ENCODE measurements at regions not wholly inside any gene's neighbourhood (a gene's known extent, or its start where the extent isn't known, plus 50 kb on each side); places are given as distances from the start of the nearest gene placed in this dataset.

DNA sequence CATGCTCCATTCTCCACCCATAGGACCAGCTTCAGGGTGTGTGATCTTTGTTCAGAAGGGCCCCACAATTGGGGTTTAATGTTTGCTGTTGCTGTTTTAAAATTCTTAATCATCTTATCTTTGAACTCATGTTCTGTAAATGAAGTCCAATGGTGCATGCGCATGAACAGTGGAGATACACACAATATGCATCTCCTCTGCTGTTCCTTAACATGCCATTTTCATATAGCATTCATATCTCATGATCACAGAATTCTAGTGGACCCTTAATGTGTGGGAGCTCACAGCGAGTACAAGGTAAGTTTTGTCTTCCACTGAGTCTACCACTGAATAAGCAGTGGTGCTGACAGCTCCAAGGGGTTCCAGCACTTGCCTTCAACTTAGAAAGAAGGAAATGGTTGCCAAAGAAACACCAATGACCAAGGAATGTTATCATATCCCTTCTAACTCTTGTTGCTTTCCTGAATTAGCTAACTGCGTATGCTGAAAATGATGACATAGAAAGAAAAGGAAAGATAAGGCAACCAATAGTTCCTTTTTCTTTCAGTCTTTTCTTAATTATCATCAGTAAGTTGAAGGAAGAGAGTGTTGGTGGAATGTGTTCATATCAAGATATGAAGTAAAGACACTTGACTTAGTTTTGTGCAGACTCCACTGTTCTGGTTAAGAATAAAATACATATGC lies 149.3 kb upstream of the FOXN2 start:
- DNase-seq (ENCODE audit: low read depth): no peak
- H3K4me3 ChIP-seq (ENCODE audit: low read depth, low read length): no peak overlapping the region
- TF ChIP-seq, protein P1, sequence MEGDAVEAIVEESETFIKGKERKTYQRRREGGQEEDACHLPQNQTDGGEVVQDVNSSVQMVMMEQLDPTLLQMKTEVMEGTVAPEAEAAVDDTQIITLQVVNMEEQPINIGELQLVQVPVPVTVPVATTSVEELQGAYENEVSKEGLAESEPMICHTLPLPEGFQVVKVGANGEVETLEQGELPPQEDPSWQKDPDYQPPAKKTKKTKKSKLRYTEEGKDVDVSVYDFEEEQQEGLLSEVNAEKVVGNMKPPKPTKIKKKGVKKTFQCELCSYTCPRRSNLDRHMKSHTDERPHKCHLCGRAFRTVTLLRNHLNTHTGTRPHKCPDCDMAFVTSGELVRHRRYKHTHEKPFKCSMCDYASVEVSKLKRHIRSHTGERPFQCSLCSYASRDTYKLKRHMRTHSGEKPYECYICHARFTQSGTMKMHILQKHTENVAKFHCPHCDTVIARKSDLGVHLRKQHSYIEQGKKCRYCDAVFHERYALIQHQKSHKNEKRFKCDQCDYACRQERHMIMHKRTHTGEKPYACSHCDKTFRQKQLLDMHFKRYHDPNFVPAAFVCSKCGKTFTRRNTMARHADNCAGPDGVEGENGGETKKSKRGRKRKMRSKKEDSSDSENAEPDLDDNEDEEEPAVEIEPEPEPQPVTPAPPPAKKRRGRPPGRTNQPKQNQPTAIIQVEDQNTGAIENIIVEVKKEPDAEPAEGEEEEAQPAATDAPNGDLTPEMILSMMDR (conservative IDR thresholded peaks at IDR 0.05; ENCODE audit: low read depth, low read length): no peak

DNA sequence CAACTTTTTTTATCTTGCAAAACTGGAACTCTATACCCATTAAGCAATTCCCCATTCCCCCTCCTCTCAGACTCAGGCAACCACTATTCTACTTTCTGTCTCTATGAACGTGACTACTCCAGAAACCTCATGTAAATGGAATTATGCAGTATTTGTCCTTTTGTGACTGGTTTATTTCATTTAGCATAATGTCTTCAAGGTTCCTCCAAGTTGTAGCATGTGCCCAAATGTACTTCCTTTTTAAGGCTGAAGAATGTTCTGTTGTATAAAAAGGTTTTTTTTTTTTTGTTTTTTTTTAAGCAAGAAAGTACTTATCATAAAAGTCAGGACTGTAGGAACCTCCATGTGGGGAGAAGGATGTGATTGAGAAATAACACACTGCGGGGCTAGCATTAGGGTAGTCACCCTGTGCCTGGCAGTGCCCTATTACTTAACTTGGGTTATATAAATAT lies 145.3 kb upstream of the FOXN2 start:
- TF ChIP-seq, protein P1 (conservative IDR thresholded peaks at IDR 0.05; ENCODE audit: low read depth, low read length): no peak
- no peak for DNase-seq (ENCODE audit: low read depth)
- H3K4me3 ChIP-seq (ENCODE audit: low read depth, low read length): no peak overlapping the region

DNA sequence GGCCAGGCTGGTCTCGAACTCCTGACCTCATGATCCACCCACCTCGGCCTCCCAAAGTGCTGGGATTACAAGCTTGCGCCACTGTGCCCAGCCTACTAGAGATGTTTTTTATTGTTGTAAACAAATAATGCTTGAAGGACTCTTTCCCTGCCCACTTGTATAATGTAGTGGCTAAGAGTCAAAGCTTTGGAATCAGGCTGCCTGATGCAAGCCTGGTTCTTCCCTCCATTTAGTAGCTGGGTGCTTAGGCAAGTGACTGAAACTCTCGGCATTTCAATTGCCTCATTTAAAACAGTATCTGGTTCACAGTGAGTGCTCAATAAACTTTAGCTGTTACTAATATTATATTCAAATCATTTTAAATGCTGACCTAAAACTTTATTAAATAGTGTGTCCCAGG lies 144.2 kb upstream of the FOXN2 start:
- no peak overlapping the region for H3K4me3 ChIP-seq (ENCODE audit: low read depth, low read length)
- no peak for DNase-seq (ENCODE audit: low read depth)
- TF ChIP-seq, protein P1 (conservative IDR thresholded peaks at IDR 0.05; ENCODE audit: low read depth, low read length): no peak

DNA sequence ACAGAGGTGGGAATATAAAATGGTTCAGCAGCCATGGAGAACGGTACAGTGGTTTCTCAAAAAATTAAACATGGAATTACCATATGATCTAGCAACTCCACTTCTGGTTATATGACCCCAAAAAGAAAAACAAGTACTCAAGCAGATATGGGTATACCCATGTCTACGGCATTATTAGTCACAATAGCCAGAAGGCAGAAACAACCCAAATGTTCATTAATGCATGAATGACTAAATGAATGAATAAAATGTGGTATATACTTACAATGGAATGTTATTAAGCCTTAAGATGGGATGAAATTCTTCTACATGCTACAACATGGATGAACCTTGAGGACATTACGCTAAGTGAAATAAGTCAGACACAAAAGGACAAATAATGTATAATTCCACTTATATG lies 141.3 kb upstream of the FOXN2 start:
- H3K4me3 ChIP-seq (ENCODE audit: low read depth, low read length): no peak overlapping the region
- TF ChIP-seq, protein P1 (conservative IDR thresholded peaks at IDR 0.05; ENCODE audit: low read depth, low read length): no peak
- peak; percentile 2 for DNase-seq (ENCODE audit: low read depth)

DNA sequence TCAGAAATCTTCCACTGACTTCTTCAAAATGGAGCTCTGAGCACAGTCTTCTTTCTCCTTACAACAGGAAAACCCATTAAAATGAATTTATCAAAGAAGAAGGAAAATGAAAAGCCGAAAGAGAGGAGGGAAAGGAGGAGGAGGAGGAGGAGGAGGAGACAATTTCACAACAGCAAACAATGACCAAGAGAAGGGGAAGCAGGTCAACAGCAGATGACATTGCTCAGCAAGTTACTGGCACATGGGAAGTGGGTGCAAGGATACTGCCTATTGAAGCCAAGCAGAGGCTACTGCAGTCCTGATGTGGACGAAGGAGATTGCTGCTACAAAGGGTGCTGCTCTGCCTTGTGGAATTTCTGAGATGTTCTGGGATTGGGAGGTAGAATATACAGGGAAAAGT lies 140.0 kb upstream of the FOXN2 start:
- TF ChIP-seq, protein P1 (conservative IDR thresholded peaks at IDR 0.05; ENCODE audit: low read depth, low read length): no peak
- DNase-seq (ENCODE audit: low read depth): no peak
- no peak overlapping the region for H3K4me3 ChIP-seq (ENCODE audit: low read depth, low read length)

DNA sequence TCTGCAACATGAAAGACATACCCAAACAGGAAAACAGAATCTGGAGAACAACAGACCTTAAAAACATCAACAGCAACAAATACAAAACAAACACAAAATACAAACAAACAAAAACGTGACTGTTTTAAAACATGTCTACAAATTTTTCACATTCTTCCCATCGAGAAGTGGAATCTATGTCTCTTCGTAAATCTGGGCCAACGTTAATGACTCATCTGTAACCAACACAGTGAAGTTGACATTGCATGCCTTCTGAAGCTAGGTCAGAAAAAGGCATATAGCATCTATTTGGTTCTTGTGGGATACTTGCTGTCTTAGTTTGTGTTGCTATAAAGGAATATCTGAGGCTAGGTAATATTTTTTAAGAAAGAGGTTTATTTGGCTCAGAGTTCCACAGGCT lies 139.2 kb upstream of the FOXN2 start:
- no peak overlapping the region for H3K4me3 ChIP-seq (ENCODE audit: low read depth, low read length)
- TF ChIP-seq, protein P1 (conservative IDR thresholded peaks at IDR 0.05; ENCODE audit: low read depth, low read length): no peak
- DNase-seq (ENCODE audit: low read depth): no peak

DNA sequence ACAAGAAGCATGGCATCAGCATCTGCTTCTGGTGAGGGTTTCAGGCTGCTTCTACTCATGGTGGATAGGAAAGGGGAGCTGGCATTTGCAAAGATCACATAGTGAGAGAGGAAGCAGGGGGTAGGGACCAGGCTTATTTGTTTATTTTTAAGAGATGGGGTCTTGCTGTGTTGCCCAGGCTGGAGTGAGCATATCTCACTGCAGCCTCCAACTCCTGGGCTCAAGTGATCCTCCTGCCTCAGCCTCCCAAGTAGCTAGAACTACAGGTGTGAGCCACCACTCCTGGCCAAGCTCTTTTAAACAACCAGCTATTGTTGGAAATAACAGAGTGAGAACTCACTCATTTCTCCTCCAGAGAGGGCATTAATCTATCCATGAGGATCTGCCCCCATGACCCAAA lies 138.8 kb upstream of the FOXN2 start:
- no peak for DNase-seq (ENCODE audit: low read depth)
- TF ChIP-seq, protein P1 (conservative IDR thresholded peaks at IDR 0.05; ENCODE audit: low read depth, low read length): no peak
- no peak overlapping the region for H3K4me3 ChIP-seq (ENCODE audit: low read depth, low read length)

All from epithelial cell of proximal tubule (primary cell).